NCI-H2107 treated with DMSO at 0.1 percent for 48 hours (cell line): ENCODE measurements at regions not wholly inside any gene's neighbourhood (a gene's known extent, or its start where the extent isn't known, plus 50 kb on each side); places are given as distances from the start of the nearest gene placed in this dataset.
"Not testable (repeated sequence)": the region's sequence is repeated elsewhere in the genome, so short reads cannot be mapped to it uniquely, and the experiment has no call there.

Experiments
- DNase-seq: peaks from one replicate; lab custom pipeline; 2025; ENCODE audit not compliant: unreplicated experiment; lab: John Stamatoyannopoulos, UW

DNA sequence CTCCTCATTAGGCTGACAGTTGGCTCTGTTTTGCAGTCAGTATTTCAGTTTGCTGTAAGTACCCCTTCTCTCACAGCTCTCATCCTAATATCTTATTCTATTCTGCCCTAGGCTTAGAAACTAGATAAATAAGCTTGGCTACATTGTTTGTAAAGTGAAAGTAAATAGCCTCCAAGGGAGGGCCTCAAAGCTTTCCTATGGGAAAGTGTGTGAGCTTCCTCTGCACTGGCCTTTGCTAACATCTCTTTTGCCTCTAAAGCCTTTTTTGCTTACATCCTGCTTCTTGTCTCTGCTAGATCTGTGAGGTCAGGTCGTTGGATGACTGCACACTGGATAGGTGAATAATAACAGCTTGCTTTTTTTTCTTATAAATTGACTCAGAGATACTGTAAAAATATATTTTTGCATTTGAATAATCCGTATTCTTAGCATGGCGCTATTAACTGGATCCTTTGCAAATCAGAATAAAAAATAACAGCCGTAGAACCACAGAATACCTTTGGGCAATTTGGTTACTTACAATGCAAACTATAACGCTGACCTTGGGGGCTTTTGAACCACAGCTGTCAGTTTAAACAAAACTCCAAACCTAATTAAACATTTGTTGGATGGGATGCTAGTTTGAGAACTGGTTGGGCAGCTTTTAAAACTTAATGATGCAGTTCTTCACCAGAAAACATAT is 55.1 kb downstream of the TTC6 start:
- DNase-seq = peak; percentile 10

DNA sequence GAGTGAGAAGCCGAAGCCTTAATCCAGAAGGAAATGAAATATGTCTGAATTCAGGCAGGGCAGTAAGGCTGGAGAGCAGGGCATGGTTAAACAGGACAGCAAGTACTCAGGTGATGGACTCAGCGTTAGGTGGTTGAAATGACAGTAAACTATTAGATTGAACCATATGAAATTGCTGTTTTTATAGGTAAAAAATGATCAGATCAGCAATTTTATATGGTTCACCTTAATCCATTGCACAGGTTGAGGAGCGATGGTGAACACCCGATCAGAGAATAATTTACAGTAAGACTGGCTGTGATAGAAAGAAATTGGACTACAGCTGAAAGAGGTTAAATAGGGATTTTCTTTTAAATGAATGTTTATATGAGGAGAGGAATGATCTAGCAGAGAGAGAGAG is 56.6 kb downstream of the TTC6 start:
- DNase-seq = no peak

DNA sequence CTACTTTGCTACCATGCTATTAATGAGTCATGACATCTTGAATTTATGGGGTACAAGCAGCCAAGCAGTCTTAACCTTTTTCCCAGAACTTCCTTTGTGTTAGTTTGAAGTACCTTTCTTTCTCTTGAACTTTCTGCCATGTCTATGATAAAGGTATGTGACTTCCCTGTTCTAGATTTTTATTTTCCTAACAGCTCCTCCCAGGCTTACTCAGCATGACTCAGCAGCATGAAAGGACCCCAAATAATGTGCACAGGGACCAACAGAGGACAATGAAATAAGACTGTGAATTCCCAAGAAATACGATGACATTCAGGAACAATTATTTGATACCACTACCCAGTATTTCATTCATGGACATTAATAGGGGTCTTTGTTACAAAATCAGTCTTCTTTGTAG is 60.0 kb downstream of the TTC6 start:
- DNase-seq = no peak

DNA sequence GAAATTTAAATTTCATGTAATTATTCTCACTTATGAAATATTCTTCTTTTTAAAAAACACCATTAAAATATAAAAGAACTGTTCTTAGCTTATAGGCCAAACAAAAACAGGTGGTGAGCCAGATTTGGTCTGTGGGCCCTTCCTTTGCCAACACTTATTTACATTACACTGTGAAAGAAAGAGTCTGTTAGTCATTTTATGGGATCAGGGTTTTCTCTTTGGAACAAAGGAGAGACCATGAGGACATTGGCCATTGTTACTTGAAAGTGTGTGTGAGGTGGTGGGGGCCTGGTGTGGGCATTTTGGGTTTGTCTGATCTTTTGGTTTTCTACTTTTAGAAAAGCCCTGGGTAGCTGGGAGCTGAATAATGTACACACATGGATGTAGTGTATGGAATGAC is 62.7 kb downstream of the TTC6 start:
- no peak for DNase-seq

DNA sequence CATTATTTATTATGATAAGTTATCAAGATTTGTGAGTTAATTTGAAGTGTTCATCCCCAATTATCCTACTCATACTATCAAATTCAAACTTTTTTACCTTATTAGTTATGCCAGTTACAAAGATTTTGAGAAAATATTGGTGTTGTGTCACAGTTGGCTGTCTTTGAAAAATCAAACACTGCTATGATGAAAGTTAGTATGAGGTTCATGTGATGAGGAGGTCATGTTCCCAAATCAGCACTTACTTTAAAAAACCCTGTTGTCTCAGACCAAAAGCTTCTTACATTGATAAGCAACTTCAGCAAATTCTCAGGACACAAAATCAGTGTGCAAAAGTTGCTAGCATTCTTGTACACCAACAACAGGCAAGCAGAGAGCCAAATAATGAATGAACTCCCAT is 68.1 kb downstream of the TTC6 start:
- DNase-seq = no peak

DNA sequence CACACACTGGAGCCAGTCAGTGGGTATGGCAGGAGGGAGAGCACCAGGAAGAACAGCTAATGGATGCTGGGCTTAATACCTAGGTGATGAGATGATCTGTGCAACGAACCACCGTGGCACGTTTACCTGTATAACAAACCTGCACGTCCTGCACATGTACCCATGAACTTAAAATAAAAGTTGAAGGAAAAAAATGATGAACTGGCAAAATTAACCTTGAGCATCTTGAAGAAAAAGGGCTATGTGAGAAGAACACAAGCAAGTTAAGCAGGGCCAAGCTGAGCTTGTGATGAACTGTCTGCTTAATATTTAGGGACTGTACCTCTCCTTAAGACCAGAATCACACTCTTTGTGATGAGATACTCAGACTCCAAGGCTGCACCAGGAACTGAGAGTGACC is 70.0 kb downstream of the TTC6 start:
- no peak for DNase-seq

DNA sequence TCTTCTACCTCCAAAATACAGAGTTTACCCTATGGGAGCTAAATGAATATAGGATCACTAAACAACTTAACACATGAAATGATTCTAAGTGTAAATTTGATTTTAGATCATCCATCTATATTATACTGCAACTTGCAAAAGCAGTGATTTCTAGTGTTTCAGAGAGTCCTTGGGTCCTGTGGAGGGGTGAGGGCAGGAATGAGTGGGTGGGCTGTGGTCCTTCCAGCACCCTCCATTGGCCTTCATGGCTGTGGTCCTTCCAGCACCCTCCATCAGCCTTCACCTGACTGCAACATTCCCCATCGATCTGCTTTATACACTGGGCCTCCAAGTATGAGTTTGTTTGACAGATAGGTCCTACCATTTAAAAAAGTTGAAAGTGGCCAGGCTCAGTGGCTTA is 70.5 kb downstream of the TTC6 start:
- no peak for DNase-seq

DNA sequence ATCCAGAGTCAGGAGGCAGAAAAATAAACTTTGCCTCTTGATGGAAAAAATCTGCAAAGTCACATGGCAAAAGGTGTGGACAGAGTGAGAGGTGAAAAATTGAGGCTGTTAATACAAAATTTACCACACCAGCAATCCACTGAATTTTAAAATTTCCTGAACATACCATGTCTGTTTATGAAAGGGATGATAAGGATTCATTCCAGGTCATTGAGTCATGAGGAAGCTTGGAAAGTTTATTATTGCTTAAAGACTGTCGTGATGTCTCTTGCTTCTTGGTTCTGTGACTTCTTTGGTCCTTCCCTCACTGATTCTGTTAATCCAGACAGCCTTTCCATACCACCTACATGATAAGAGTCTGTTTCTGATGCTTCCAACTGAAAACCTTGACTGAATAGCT is 73.2 kb downstream of the TTC6 start:
- DNase-seq = no peak

DNA sequence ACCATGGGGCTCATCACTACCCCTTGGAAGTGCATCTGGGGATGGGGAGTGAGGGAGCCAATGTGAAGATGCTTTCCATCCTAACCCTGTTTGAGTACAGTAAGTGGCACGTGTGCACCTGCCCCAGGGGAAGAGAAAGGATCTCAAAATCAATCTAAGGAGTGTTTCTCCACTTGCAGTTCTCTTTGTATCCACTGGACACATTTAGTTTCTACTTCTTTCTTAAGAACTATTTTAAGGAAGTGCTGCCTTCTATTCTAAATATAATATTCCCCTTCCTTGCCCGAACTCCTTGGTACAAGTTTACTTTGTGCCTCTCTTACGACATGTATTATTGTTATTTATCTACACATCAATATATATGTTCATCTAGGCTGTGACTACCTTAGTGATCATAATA is 73.8 kb downstream of the TTC6 start:
- DNase-seq = no peak

DNA sequence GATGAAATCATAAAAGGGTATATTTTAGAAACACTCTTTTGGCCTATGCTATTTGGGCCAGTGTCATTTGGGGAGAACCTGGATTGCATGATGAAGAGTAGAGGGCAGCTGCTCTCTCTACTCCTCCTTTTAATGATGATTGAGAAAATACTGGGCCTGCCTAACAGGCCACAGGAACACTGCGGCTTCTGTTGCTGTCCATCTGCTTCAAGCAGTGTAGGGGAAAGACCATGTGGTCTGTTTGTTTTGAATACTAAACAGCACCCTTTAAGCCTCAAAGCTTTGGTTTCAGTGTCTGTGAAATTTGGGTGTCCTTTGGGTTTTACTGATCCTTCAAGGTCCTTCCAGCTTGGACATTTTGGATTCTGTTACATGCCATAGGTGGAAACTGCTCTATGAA is 78.0 kb downstream of the TTC6 start:
- DNase-seq = no peak

DNA sequence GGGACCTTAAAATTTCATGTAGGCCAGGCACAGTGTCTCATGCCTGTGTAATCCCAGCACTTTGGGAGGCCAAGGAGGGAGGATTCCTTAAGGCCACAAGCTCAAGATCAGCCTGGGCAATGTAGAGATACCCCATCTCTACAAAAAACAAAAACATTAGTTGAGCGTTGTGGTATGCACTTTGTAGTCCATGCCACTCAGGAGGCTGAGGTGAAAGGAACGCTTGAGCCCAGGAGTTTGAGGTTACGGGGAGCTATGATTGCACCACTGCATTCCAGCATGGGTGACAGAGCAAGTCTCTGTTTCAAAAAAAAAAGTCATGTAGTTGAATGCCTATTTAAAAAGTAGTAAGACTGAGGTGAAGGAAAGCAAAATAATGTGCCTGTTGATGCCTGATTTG is 83.5 kb downstream of the TTC6 start:
- no peak for DNase-seq

DNA sequence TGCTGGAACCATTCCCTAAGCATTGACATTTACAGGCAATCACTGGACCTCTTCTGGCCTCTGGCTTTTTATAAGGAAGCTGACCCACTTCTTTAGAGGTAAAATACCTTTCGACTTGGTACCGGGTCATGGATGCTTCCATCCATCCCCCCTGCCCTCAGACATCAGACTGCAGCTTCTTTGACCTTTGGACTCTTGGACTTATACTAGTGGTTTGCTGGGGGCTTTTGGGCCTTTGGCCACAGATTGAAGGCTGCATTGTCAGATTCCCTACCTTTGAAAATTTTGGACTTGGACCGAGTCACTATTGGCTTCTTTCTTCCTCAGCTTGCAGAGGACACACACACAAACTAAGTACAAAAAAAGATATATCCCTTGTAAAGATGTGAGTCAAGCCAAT is 86.1 kb downstream of the TTC6 start:
- DNase-seq = no peak

DNA sequence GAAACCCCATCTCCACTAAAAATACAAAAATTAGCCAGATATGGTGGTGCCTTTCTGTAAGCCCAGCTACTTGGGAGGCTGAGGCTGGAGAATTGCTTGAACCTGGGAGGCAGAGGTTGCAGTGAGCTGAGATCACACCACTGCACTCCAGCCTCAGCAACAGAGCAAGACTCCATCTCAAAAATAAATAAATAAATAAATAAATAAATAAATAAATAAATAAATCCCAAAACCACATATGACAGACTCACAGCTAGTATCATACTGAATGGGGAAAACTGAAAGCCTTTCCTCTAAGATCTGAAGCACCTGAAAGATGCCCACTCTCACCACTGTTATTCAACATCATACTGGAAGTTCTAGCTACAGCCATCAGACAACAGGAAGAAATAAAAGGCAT is 97.3 kb downstream of the TTC6 start:
- DNase-seq = not testable (repeated sequence)

DNA sequence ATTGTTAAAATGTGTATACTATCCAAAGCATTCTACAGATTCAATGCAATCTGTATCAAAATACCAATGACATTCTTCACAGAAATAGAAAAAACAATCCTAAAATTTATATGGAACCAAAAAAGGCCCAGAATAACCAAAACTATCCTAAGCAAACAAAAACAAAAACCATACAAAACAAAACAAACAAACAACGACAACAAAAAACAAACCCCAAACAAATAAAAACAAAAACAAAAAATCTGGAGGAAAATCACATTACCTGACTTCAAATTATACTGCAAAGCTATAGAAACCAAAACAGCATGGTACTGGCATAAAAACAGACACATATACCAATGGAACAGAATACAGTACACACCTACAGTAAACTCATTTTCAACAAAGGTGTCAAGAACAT is 98.0 kb downstream of the TTC6 start:
- not testable (repeated sequence) for DNase-seq

DNA sequence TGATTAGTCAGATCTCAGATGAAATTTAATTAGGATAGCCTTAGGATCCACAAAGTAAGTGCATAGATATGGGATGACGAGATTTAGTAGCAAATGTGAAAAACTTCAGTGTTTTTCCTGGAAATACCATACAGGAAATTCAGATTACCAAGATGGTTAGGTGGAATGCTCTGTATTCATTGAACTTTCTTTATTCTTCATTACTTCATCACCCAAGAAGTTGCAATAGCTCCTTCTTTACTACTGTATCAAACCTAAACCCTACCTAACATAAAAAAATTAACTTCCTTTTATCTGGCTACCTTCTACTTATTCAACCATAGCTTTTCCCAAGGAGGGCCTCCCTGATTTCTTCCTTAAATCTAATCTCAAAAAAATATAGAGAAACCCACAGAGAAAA is 100.4 kb downstream of the TTC6 start:
- DNase-seq = no peak

DNA sequence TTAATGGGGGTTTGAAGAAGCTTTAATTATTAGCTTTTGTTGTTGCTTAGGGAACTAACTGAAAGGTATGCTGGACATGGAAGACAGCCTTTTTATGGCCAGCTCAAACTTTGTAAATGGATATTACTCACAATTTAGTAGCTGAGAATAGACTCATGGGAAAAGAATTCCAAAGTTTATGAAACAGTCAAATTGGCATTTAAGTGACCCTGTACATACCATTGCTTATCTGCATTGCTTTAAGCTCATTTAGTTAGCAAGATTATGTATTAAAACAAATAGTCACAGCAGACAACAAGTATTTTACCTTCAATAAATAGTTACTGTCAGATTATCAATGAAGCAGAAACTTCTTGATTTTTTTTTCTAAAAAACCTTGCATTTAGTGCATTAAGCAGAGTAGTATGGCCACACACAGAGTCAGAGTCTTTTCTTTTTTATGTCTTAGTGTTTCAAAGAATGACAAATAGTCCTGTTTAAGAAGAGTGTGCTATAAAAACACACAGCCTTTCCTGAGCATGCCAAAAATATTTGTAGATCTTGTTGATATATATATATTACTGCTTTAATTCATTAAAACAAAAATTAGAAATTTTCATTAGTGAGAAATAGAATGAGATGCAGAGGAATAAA is 102.2 kb downstream of the TTC6 start:
- no peak for DNase-seq

DNA sequence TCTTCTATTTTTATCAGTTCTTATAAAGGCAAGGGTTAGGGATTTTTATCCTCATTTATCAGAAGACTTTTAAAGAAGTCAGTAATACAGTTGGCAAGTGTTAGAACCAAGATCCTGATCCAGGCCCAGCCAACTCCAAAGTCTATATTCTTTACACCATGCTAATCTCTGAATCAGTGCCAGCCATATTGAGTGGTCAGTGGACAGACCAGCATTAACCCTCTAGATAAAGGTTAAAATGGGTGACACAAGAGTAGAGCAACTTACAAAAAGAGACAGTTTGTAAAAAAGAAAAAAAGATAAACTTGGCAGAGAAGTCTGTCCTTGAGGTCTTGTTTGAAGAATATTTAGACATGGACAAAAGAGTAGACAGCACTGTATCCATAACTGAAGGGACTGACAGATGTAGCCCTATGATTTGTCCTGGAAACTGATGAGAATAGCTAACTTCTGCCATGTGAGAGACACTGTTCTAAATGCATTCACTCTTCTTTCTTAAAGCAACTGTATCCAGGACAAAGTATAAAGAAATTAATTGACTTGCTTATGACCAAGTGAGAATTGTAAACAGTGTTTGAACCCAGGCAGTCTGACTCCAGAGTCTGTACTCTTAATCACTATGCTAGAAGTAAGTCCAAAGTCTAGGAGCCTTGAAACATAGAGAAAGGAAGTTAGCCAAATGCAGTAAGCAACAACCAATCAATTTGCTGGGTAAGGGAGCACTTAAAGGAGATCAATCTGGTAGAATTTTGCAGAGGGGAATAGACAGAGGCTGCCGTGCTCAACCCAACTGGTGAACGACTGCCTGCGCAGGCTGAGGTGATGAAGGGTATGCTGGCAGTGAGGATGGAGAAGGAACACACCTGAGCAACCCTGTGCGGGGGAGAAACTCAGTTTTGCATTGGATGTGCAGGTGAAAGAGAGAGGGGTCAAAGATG is 103.7 kb downstream of the TTC6 start:
- no peak for DNase-seq

DNA sequence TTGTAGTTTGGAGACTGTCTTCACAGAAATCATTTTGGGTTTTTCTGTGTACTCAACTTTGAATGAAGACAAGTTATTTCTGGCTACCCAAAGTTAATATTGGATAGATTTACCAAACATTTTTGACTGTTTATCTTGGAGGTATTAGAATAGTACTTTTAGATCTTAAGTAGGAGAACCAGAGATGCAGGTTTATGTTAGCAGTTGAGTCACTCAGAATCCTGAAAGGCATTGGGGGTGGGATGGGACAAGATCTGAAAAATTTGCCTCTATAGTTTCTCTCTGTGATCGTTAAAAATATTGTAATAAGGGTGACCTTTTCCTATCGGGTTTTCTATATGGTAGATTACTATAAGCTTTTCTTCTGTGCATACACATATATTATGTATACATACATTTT is 112.3 kb downstream of the TTC6 start:
- no peak for DNase-seq

DNA sequence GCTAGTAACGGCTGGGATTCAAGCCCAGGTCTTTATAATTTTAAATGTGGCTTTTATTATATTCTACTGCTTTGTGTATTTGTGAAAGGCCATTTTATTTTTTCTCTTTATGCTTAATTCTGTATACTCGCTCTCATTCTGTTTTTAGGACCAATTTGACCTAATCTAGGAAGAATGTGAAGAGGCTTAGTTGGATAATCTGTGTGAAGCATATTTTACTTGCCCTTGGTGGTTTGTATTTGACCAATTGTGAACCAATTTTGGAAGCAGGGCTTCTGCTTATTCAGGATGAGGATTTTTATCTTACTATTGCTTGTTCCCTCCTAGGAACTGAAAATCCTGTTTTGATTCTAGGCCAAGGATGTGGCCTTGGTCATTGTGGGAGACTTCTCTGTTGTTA is 113.1 kb downstream of the TTC6 start:
- no peak for DNase-seq

DNA sequence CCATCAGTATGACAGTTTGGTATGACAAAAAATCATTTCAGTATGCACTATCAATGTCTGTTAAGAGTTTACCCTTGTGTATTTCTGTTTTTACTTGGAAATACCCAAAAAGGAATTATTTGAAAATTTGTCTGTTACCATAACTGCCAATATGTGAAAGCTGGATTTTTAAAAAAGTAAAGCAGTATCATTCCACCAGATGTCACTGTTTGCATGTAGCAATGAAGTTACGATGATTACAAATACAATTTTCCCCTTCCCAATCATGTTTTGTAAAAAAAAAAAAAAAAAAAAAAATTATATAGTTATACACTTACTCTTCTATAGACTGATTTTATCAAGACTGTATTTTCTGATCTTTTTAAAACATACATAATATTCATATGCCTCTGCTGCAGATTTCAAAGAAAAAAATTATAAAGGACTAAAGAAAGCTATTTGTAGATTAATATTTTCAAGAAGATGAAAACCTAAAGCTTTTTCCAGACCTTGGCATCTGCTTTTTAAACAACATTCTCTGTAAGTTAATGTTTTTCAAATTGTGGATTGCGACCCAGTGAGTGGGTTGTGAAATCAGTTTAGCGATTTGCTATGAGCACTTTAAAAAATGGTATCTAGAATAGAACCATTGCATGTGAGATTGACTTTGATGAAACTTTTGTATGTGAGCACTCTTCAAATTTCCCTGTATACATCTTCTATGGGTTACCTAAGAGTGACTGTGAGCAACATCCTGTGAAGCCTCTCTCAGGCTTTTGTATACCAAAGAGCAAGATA is 114.2 kb downstream of the TTC6 start:
- DNase-seq = no peak

DNA sequence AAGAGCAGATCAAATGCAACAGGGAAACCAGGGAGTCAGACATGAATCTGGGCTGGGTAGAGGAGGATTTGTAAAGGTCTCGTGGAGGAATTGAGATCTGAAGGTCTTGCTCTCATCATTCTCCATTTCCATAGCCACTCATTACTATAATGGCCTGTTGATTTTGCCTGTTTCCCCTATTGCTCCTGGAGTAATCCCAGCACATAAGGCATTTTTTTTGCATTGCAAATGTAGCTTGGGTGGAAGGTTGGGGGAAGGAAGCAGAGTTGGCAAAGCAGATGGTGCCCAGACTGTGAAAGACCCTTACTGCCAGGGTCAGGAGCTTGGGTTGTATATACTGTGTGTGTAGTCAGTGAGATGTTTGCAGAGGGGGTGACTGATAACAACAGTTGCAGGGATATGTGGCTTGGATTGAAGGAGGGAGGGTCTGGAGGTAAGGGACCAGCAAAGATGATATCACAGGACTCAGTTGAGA is 116.0 kb downstream of the TTC6 start:
- DNase-seq = no peak
